ENCODE measurements at regions not wholly inside any gene's neighbourhood (a gene's known extent, or its start where the extent isn't known, plus 50 kb on each side); places are given as distances from the start of the nearest gene placed in this dataset.

DNA sequence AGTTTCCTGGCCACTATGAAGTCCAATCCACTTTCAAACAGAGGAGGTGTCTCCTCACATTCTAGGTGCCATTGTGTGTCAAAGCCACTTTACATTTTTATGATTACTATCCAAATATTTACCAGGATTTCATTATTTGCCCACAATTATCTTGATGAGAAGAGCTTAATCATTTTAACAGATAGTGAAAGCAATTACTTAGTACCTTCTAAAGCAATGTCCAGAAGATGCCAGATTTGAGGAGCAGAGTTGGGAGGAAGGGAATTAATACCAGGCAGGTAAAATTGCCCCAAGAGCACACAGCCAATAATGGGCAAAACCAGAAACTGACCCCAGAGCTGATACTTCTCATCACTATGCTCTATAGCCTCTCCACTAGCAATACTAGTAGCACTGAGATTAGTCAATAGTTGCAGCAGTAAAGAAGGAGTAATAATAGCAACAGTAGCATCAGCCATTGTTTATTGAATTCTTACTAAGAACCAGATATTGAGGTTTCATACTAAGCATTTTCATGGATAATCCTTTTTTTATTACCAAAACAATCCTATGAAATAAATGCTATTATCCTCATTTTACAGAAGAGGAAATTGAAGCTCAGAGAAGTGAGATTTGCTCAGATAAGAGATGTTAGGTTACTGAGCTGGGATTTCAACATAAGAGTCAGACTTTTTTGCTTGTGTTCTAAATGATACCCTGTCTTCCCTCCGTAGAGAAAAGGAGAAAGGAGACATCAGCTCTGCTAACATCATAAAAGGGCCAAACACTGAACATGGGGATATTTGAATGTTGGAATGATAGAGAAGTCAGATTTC lies 509.3 kb upstream of the CFAP20DC start:
- intact Hi-C loops (cut with DNase I, micrococcal nuclease), result no loop called here
- no peak for DNase-seq
- no peak for ATAC-seq

DNA sequence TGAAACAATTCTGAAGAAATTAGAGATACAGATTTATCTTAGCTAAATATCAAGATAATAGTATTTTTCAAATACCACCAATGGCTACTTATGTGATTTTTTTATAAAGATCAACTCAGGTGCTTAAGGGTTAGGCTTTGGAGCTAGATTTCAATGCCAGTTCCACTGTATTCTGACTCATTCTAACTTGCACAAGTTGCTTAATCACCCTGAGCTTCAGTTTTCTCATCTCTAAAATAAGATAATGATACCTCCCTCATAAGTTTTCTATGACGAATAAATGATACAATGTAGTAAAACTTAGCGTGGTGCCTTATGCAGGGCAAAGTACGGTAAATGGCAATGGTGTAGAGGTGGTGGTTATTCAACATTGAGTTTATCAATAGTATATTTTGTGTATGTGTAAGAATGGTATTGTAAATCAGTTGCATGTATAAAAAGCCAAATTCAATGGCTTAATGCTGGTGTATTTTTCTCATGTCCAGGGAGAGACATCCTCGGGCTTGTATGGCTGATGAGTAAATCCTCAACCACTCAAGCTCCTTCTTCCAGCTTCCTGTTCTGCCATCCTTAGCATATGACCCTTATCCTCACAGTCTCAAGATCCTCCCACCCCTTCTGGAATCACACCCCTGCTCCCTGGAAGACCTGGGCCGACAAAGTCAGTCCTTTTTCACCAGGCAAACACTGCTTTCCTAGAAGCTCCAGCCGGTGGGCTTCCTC lies 505.9 kb upstream of the CFAP20DC start:
- intact Hi-C loops (cut with DNase I, micrococcal nuclease), result no loop called here
- DNase-seq (no peak), ATAC-seq (no peak)

DNA sequence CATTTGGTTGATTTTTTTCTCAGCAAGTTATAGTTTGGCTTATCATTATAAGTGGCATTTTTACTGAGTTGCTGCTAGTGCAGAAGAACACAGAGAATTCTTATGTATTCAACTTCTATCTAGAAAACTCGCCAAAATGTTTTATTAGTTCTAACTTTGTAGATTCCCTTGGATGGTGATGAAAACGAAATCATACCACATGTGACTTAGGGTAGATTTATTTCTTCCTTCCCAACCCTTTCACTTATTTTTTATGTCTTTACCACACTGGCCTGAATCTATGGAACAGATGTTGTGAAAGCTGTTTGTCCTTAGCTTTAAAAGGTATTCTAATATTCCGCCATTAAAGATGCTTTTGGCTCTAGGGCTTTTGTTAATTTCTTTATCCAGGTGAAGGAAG lies 503.3 kb upstream of the CFAP20DC start:
- DNase-seq (no peak), ATAC-seq (no peak)
- intact Hi-C loops (cut with DNase I, micrococcal nuclease), result no loop called here

DNA sequence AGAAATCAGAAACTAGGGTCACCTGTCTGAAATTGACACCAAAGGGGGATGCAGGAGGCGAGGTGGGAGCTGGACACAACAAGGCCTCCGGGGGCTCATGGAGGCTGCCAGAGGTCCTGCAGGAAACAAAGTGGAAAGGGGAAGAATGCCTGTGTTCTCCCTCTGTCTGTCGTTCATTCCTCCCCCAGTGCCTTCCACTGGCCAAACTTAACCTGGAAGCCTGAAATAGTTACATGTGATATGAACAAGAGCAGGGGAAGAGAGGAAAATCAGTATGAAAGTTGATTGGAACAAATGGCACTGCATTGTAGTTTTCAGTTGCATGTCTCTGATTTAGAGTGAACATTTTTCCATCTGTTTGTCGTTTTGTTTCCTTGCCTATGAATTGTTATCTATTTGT lies 502.0 kb upstream of the CFAP20DC start:
- DNase-seq (no peak), ATAC-seq (no peak)
- intact Hi-C loops (cut with DNase I, micrococcal nuclease), result no loop called here

DNA sequence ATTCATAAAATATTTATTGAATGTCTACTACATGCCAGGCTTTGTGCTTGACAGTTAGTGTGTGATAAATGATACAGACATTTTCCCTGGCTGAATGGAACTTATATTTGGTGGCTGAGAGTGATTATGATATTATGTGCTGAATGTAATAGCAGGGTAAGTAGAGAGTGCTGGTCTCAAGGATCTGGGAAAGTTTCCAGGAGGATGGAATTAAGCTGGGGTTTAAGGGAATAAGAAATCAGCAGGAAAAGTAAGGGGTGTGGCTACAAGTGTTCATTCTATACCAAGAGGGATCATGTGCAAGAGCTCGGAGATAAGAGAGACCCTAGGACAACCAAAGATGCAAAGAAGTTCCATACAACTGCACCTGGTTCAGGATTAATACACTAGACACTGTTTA lies 500.1 kb upstream of the CFAP20DC start:
- no peak for ATAC-seq
- intact Hi-C loops (cut with DNase I, micrococcal nuclease), result no loop called here
- DNase-seq, result no peak

DNA sequence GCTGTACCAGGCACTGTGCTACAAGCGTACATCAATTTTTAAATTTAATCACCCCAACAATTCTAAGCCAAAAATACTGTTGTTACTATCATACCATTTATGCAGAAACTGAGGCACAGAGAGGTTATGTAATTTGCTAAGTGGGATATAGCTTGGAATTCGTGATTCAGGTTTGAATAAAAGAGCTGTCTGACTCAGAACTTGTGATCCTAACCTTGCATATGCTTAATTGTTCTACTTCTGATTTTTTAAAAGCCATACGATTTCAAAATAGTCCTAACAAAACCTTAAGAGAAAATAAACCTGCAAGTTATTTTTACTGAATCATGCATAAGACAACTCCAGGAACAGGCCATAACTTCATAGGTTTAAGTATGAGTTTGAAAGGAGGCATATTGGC lies 498.0 kb upstream of the CFAP20DC start:
- ATAC-seq, result no peak
- no peak for DNase-seq
- intact Hi-C loops (cut with DNase I, micrococcal nuclease), result no loop called here

DNA sequence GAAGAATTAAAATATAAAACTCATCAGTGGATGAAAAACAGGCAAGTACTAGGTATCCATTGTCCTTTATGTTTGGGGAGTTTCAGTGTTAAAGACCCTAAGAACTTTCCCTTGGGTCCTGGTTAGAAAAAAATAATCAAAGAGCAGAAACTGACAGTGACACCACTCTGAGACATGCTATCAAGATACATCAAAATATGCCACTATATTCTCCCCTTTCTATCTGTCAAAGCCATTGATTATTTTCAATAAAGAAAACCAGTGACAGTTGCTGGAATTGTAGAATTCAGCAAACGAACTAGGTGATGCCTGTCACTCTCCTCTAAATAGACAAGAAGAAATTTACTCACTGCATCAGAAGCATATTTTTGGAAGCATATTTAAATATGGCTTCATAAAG lies 496.7 kb upstream of the CFAP20DC start:
- no peak for DNase-seq
- intact Hi-C loops (cut with DNase I, micrococcal nuclease), result no loop called here
- ATAC-seq, result no peak

DNA sequence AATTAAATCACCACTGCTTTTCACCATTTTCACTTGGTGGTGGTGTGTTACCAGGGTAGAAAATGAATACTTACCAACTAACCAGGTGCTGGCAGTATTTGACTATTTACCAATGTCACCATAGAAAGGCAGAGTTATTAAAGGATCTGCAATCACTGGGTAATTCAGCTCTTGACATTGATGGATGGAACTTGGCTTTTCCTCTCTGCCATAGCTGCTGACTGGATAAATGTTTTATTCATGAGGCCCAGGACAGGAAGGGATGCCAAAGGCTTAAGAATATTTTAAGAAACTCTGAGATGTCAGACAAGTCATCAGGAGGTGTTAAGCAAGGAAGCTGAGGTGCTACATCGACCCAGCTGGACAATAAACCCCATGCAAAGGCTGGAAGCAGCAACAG lies 495.5 kb upstream of the CFAP20DC start:
- DNase-seq (no peak), ATAC-seq (no peak)
- intact Hi-C loops (cut with DNase I, micrococcal nuclease), result no loop called here

DNA sequence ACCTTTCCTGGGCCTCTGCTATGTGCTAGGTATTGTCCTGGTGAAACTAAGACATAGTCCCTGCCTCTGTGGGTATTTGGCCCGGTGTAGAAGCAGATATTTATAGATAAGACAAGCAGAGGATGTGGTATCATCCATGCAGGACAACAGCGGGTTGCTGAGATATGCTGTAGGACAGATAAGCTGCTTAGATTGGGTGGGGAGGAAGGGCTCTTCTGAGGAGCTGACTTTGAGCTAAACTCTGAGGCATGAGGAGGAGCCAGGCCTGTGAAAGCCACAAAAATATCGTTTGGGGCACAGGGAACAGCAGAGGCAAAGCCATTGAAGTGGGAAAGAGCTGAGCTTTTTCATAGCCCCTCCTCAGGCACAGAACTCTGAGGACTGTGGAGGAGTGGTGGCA lies 492.5 kb upstream of the CFAP20DC start:
- DNase-seq (no peak), ATAC-seq (no peak)
- intact Hi-C loops (cut with DNase I, micrococcal nuclease), result no loop called here

DNA sequence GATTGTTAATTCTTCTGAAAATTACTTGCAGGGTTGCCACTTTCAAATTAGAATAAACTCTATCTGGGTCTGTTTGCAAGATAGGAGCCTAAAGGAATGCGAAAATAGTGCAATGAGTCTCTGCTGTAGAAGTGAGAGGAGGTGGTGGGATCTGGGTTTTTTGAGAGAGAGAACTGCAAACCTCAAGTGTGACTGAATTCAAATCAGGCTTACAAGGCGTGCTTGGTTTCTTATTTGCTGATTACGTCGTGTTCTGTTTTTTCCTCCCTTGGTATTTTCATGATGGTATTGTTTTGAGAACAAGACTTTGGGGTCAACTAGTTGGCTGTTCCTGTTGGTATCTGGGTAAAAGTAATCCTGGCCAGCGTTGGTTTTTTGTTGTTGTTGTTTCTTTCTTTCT lies 490.9 kb upstream of the CFAP20DC start:
- DNase-seq (no peak), ATAC-seq (no peak)
- intact Hi-C loops (cut with DNase I, micrococcal nuclease), result no loop called here

DNA sequence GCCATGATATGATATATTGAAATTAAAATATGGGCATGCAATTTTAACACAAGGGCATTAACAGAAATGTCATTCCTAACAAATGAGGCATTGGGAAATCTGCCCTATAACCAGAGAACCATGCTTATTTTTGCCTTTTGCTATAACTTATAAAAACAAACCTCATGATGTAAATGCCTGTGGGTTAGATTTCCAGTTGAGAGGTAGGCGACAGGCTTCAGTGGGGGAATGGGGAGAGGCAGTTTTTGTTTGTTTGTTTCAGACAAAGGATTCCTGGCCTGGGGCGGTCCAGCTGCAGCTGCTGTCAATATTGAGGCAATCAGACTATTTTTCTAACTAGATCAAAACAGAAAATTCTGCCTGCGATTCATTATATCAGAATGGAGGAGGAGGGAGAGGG lies 490.4 kb upstream of the CFAP20DC start:
- no peak for DNase-seq
- intact Hi-C loops (cut with DNase I, micrococcal nuclease), result no loop called here
- no peak for ATAC-seq

DNA sequence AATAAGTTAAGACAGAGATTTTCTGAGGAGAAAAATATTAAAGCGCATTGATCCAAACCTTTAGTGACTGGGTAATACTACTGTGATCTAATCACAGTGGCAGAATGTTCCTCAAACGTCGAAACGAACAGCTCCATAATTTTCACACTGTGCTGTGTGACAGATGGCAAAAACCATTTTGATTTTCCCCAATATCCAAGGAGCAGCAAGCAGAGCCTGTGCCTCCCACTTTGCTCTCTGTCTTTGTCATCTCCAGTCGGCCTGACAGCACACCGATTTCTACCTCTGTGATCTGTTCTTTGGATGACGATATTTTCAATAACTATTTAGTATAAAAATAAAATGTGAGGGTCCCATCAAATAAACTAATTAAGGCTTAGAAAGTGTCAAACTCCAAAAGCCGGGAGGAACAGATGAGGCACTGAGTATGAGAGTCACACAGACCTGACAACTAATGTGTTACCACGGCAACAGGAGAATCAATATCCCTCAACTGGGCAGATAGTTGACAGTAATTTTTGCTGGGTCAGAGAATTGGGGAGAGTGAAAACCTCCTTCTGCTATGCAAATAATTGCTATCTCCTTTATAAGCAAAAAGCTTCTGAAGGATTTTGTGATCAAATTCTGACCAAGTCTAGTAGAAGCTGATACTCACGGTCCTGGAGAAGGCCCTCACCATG lies 489.1 kb upstream of the CFAP20DC start:
- ATAC-seq (no peak), DNase-seq (no peak)
- intact Hi-C loops (cut with DNase I, micrococcal nuclease), result no loop called here

DNA sequence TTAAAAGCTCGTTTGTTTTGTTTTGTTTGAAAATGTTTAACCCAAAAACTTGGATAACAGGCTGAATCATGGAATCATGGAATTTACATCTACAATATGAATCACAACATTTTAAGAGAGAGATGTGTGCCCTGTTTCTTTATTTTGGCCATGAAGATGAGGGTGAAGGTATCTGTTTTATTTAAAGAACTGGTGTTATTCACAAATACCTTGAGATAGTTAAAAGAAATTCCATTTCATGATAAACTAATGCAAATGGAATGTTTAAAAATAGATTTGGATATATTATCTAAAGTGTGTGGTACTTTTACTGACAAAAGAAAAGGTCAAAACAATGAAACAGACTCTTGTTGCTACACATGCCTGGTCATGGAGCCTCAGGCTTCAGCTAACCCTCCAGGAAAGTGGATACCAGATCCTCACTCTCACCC lies 486.0 kb upstream of the CFAP20DC start:
- DNase-seq (no peak), ATAC-seq (no peak)
- intact Hi-C loops (cut with DNase I, micrococcal nuclease), result no loop called here

DNA sequence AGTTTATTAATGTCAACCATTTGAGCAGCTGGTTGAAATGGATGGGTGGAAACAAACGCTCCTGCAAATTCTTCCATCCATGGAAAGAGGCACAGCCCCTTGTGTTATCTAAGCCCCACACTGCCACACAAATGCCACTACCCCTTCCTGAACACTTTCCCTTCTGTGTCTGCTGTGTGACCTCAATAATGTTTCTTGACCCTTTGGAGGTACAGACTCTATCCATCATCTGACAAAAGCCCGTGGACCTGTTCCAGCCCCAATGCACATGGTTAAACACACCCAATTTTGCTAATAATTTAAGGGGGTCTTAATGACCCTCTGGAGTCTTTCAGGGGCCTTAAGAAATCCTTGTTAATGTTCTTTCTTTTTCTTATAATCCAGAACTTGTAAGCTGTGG lies 482.2 kb upstream of the CFAP20DC start:
- intact Hi-C loops (cut with DNase I, micrococcal nuclease), result no loop called here
- DNase-seq (no peak), ATAC-seq (no peak)

DNA sequence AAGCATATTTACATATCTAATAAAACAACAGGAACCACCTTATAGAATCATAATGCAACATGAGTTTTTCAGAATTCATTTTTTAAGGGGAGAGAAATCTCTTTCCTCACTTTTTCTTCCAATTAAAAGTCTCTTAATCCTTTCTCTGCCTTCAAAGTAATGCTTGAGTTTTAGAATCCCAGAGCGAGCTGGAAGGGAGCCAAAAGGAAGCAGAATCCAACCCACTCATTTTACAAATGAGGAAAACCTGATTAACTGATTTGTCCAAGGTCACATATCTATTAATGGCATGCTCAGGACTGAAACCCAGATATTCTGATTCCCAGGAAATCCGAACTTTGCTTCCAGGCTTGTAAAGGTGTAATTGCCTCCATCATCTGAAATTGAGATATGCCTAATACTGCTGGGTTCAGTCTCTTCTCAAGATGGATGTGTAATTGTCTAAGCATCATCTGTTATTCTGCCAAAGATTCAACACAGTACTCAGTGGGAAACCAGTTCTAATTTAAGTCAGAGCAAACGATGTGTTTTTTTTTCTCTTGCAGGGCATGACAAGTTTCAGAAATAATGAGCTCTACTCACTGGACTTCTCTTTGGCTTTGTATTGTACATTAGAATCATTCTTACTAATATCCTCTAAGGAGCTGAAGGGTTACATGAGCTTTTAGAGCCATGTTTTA lies 481.4 kb upstream of the CFAP20DC start:
- ATAC-seq, result no peak
- no peak for DNase-seq
- intact Hi-C loops (cut with DNase I, micrococcal nuclease), result no loop called here

DNA sequence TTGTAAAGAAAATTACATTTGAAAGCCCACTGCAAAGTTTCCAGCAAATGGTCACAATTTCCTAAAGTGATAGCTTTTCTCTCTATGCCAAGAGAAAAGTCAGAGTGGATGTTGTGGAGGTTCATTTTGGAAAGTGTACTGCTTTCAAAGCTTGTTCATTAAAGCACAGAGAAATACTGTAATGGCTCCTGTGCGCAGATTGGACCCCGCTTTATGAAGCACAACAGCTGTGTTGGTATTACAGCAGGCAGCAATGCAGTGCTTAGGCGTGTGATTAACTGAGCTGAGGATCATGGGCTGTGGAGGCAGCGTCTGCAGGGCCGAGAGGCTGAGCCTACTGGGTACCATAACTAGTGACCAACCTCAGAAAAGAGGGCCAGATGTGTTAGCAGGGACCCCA lies 478.4 kb upstream of the CFAP20DC start:
- intact Hi-C loops (cut with DNase I, micrococcal nuclease), result no loop called here
- ATAC-seq, result no peak
- no peak for DNase-seq

DNA sequence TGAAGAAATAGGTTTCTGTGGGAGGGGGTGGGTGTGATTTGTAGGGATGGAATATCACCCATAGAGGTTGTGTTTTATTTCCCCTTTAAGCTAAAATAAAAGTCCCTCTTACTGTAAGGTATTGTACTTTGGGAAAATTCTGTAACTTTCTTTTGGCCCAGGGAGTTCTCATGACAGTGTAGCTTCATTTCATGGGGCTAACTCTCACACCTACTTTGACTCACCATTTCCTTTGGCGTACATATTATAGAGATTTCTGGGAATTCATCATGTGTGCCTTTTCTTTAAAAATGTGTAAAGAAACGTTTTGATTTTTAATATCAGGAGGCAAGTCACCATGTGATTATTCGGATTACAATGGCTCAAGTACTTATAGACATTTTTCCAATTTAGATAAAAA lies 477.7 kb upstream of the CFAP20DC start:
- DNase-seq (no peak), ATAC-seq (no peak)
- intact Hi-C loops (cut with DNase I, micrococcal nuclease), result no loop called here

DNA sequence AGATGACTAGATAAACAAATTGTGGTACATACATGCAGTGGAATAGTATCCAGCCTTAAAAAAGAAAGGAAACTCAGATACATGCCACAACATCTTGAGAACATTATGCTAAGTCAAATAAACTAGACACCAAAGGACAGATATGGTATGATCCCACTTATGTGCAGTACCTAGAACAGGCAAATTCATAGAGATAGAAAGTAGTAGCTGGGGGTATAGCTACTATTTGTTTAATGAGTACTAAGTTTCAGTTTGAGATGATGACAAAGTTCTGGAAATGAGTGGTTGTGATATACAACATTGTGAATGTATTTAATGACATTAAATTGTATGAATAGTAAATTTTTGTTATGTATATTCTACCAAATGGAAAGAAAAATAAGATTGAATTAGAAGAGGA lies 477.2 kb upstream of the CFAP20DC start:
- intact Hi-C loops (cut with DNase I, micrococcal nuclease), result no loop called here
- ATAC-seq, result no peak
- DNase-seq, result no peak

DNA sequence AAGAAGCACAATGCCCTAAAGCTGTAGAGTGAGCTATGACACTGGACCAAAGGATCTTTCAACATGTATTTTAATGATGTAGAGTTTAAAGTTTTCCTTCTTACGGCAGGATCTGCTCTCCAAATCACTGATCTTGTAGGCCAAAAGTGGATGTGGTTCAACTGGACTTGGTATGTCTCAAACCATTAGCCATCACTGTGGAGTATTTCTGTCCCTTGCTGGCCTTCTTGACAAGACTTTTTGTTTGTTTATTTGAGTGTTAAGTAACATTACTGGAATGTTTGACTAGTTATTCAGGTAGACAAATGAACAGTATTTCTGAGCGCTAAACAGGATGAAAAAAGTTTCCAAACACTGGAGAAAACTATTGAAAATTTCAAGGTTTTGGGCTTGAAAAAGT lies 472.7 kb upstream of the CFAP20DC start:
- intact Hi-C loops (cut with DNase I, micrococcal nuclease), result no loop called here
- DNase-seq, result no peak
- ATAC-seq, result no peak

DNA sequence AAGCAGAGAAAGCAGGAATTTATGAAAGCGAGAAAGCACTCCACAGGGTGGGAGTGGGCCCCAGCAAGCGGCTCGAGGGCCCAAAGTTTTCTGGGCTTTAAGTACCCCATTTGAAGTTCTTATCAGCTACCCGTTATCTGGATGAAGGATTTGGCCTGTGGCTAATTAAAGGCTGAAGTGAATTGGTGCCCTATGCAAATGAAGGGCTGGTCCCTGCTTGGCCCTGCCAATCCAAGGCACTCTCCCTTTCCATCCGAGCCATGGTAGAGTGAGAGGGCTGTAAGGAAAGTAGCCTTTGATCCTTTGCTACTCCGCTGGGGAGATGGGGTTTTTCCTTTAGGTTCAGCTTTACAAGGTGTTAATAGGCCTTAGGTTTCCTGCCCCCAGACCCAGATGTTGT lies 469.3 kb upstream of the CFAP20DC start:
- ATAC-seq (no peak), DNase-seq (no peak)
- intact Hi-C loops (cut with DNase I, micrococcal nuclease), result no loop called here
